ENCODE measurements at regions not wholly inside any gene's neighbourhood (a gene's known extent, or its start where the extent isn't known, plus 50 kb on each side); places are given as distances from the start of the nearest gene placed in this dataset.

DNA sequence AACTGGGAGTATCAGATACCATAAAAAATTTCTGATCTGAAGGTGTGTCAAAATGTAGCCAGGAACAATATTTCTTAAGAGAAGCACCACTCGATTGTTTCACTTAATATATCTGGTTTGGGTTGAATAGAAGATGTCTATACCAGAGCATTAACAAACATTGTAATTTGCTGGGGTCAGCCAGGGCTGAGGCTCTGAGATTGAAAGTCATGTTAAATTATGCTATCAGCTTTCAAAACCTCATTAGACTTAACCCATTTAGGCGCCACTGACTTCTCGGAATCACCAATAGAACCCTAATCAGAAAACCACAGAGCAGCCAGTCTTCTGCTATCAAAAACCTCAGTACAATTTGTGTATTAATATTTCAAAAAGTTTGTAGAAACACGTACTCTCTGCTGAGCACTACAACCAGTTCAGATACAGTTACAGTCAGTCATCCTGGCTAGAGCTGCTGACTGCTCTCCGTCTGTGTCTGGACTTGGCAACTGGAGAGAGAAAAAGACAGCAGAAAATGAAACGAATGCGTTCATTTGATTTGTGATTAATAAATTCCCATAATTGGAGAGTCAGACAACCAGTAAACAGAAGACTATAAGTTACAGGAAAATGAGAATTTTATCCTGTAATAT lies 848.6 kb upstream of the PABPC4L start:
- in situ Hi-C loops (cut with HindIII; ENCODE audit: low sequenced_read_pairs): no loop called here
- H3K4me3 ChIP-seq (ENCODE audit: low read depth, low read length): no peak overlapping the region
- DNase-seq (ENCODE audit: low read depth): no peak
- TF ChIP-seq, protein P1, sequence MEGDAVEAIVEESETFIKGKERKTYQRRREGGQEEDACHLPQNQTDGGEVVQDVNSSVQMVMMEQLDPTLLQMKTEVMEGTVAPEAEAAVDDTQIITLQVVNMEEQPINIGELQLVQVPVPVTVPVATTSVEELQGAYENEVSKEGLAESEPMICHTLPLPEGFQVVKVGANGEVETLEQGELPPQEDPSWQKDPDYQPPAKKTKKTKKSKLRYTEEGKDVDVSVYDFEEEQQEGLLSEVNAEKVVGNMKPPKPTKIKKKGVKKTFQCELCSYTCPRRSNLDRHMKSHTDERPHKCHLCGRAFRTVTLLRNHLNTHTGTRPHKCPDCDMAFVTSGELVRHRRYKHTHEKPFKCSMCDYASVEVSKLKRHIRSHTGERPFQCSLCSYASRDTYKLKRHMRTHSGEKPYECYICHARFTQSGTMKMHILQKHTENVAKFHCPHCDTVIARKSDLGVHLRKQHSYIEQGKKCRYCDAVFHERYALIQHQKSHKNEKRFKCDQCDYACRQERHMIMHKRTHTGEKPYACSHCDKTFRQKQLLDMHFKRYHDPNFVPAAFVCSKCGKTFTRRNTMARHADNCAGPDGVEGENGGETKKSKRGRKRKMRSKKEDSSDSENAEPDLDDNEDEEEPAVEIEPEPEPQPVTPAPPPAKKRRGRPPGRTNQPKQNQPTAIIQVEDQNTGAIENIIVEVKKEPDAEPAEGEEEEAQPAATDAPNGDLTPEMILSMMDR (IDR thresholded peaks at IDR 0.05; ENCODE audit: low read depth, low read length, missing control alignments): no peak

DNA sequence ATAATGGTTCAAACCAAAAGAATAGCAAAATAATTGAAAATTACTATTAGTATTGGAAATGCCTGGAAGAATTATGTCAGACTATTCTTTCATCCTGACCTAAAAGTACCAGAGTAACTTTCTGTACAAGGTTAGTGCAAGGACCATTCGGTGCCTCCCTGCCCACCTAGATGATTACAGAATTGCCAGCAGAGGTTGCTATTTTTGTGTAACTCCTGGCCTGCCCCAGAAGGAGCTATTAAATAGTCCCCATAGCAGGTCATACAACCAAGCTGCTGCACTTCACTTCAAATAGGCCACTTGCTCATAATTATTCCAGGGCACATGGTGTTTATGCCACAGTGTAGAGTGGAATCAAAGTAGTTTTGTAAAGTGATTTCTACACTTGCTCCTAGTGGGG lies 831.1 kb upstream of the PABPC4L start:
- H3K4me3 ChIP-seq (ENCODE audit: low read depth, low read length): no peak overlapping the region
- TF ChIP-seq, protein P1 (IDR thresholded peaks at IDR 0.05; ENCODE audit: low read depth, low read length, missing control alignments): no peak
- no peak for DNase-seq (ENCODE audit: low read depth)
- in situ Hi-C loops (cut with HindIII; ENCODE audit: low sequenced_read_pairs): no loop called here

- DNase-seq (ENCODE audit: low read depth): no peak
- H3K4me3 ChIP-seq (ENCODE audit: low read depth, low read length): no peak overlapping the region
- TF ChIP-seq, protein P1 (IDR thresholded peaks at IDR 0.05; ENCODE audit: low read depth, low read length, missing control alignments): no peak
- in situ Hi-C loops (cut with HindIII; ENCODE audit: low sequenced_read_pairs): no loop called here
These were observed 814.2 kb upstream of the PABPC4L start for GRCh38 chr4:135015771-135016170.

DNA sequence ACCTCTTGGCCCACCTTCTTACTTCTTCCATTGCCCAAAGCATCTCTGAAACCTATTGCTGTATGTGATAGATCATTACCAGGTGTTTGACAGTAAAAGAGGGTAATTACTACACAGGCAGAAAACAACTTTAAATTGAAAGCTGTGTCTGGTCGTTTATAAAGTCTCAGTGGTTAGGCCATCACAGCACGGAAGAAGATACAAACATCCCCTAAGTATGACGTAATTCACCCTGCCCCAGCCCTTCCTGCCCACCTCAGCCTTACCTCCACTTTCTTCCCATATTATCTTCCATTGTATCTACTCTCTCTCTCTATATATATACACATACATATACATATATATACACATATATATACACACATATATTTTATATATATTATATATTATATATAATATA lies 805.8 kb upstream of the PABPC4L start:
- in situ Hi-C loops (cut with HindIII; ENCODE audit: low sequenced_read_pairs): no loop called here
- H3K4me3 ChIP-seq (ENCODE audit: low read depth, low read length): no peak overlapping the region
- TF ChIP-seq, protein P1 (IDR thresholded peaks at IDR 0.05; ENCODE audit: low read depth, low read length, missing control alignments): no peak
- DNase-seq (ENCODE audit: low read depth): no peak

DNA sequence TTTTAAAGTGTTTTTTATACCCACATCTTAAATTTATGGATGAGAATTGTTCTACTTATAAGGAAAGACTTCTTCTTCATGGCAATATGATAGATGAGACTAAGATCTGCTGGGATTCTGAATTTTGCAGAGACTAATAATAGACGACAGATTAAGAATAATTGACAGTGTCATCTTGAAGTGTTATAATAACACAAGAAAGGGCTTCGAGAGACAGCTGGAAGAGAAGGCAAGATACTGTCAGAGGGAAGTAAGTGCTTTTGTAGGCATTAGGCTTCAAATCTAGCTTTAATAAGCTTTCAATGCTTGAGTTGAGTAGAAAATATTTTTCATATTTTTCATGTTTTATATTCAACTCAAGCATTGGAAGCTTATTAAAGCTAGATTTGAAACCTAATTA lies 797.6 kb upstream of the PABPC4L start:
- in situ Hi-C loops (cut with HindIII; ENCODE audit: low sequenced_read_pairs): no loop called here
- DNase-seq (ENCODE audit: low read depth): no peak
- TF ChIP-seq, protein P1 (IDR thresholded peaks at IDR 0.05; ENCODE audit: low read depth, low read length, missing control alignments): no peak
- H3K4me3 ChIP-seq (ENCODE audit: low read depth, low read length): no peak overlapping the region

- no peak overlapping the region for H3K4me3 ChIP-seq (ENCODE audit: low read depth, low read length)
- no peak for DNase-seq (ENCODE audit: low read depth)
- in situ Hi-C loops (cut with HindIII; ENCODE audit: low sequenced_read_pairs): no loop called here
- TF ChIP-seq, protein P1 (IDR thresholded peaks at IDR 0.05; ENCODE audit: low read depth, low read length, missing control alignments): no peak
These were observed 760.4 kb upstream of the PABPC4L start for GRCh38 chr4:134961963-134962362.
